Gastroesophageal sphincter (tissue), 4 donors: ENCODE measurements at regions not wholly inside any gene's neighbourhood (a gene's known extent, or its start where the extent isn't known, plus 50 kb on each side); places are given as distances from the start of the nearest gene placed in this dataset.

ENCODE experiments used
- ATAC-seq: fragments of 150-250 bp; one replicate; pipeline ENCODE4 v1.9.1; 2016; ENCODE audit warnings: mild to moderate bottlenecking, moderate library complexity
- H3K27ac ChIP-seq, 4 donors: fragments of 200-600 bp; sonication (generic) in 3 of 4; 1 replicate in 3 of 4; 2 replicates in 1 of 4; pipeline ENCODE4 v1.5.1; 2016 to 2019
- H3K27me3 ChIP-seq: fragments of 200-600 bp; sonication (generic); one replicate; pipeline ENCODE4 v1.5.1; 2019
- H3K36me3 ChIP-seq, 2 donors: fragments of 200-600 bp; sonication (generic); one replicate each; pipeline ENCODE4 v1.5.1; 2019; ENCODE audit warnings: control low read depth in 1 of 2
- H3K4me1 ChIP-seq, 3 donors: fragments of 200-600 bp; sonication (generic); 1 replicate in 2 of 3; 2 replicates in 1 of 3; pipeline ENCODE4 v1.5.1; 2016 to 2019; ENCODE audit warnings: control low read depth in 2 of 3
- H3K4me3 ChIP-seq, 2 donors: fragments of 200-600 bp; sonication (generic); one replicate each; pipeline ENCODE4 v1.5.1; 2019; ENCODE audit warnings: mild to moderate bottlenecking in 1 of 2, moderate library complexity in 1 of 2
- H3K9me3 ChIP-seq, 3 donors: fragments of 200-600 bp; sonication (generic); one replicate each; pipeline ENCODE4 v1.5.1; 2017 to 2019; ENCODE audit warnings: control low read depth in 2 of 3
- CTCF ChIP-seq, 4 experiments: fragments of 200-600 bp in 2 of 4; fragments of 450-650 bp in 2 of 4; sonication (generic) in 1 of 4; IDR thresholded peaks; one replicate each; pipeline ENCODE4 v1.5.1; 2017 to 2019; ENCODE audit warnings: antibody characterized with exemption in 4 of 4, mild to moderate bottlenecking in 2 of 4, moderate library complexity in 2 of 4
- EP300 ChIP-seq: sonication (generic); formaldehyde crosslinking; IDR thresholded peaks from one replicate; pipeline ENCODE4 v1.6.1; 2017; ENCODE audit warnings: antibody characterized with exemption, mild to moderate bottlenecking
- POLR2A ChIP-seq, 2 donors: fragments of 450-650 bp; IDR thresholded peaks; one replicate each; pipeline ENCODE4 v1.6.1; 2017; ENCODE audit warnings: antibody characterized with exemption in 2 of 2, mild to moderate bottlenecking in 2 of 2, moderate library complexity in 1 of 2
- POLR2AphosphoS5 ChIP-seq: sonication (generic); formaldehyde crosslinking; IDR thresholded peaks from one replicate; pipeline ENCODE4 v1.6.1; 2017; ENCODE audit warnings: antibody characterized with exemption
- WGBS, 2 donors: methylation state at CpG; one replicate each; pipeline ENCODE4 v1.1.5; 2018; ENCODE audit warnings: low coverage in 1 of 2; 5-methylcytosine and 5-hydroxymethylcytosine counted together

GRCh38 chr5:165086465-165086864 is 1581.0 kb downstream of the MAT2B start:
- Histone ChIP-seq H3K4me1 (no peaks in the 10 kb centered on the region), H3K27me3 (no peaks in the 10 kb centered on the region), H3K4me3 (no peak overlapping the region), H3K9me3 (no peaks in the 10 kb centered on the region), H3K27ac (no peak overlapping the region), H3K36me3 (no peaks in the 10 kb centered on the region)
- no peak for ATAC-seq
- TF ChIP-seq CTCF (IDR thresholded peaks at IDR 0.05), result no peak
- no peak for TF ChIP-seq POLR2A (IDR thresholded peaks at IDR 0.05)
- TF ChIP-seq EP300, result no peak
- no peak for TF ChIP-seq POLR2AphosphoS5
- WGBS, 2 donors, result 57 to 67% methylated on average over 2 of the region's 2 CpGs

- ATAC-seq, result no peak
- no peaks in the 10 kb centered on the region for H3K4me1 ChIP-seq
- 93 to 100% methylated on average over 1 of the region's 1 CpG for WGBS, 2 donors
- no peak overlapping the region for H3K4me3 ChIP-seq
- TF ChIP-seq POLR2A (IDR thresholded peaks at IDR 0.05) (no peak), CTCF (IDR thresholded peaks at IDR 0.05) (no peak), EP300 (no peak), POLR2AphosphoS5 (no peak)
- H3K36me3 ChIP-seq, result no peaks in the 10 kb centered on the region
- H3K9me3 ChIP-seq, result no peaks in the 10 kb centered on the region
- no peak overlapping the region for H3K27ac ChIP-seq
- no peaks in the 10 kb centered on the region for H3K27me3 ChIP-seq
These were observed 1589.4 kb downstream of the MAT2B start for GRCh38 chr5:165094782-165095181.

GRCh38 chr5:165101709-165102108 is 1596.3 kb downstream of the MAT2B start:
- TF ChIP-seq POLR2AphosphoS5 (no peak), POLR2A (IDR thresholded peaks at IDR 0.05) (no peak), EP300 (no peak), CTCF (IDR thresholded peaks at IDR 0.05) (no peak)
- Histone ChIP-seq H3K36me3 (no peaks in the 10 kb centered on the region), H3K27ac (no peak overlapping the region), H3K27me3 (no peaks in the 10 kb centered on the region), H3K9me3 (no peaks in the 10 kb centered on the region), H3K4me1 (no peaks in the 10 kb centered on the region), H3K4me3 (no peak overlapping the region)
- 81 to 100% methylated on average over 2 to 3 of the region's 3 CpGs for WGBS, 2 donors
- no peak for ATAC-seq

- no peak overlapping the region for H3K4me3 ChIP-seq
- no peaks in the 10 kb centered on the region for H3K9me3 ChIP-seq
- H3K27ac ChIP-seq, result no peak overlapping the region
- WGBS, 2 donors, result 27 to 28% methylated on average over 4 of the region's 4 CpGs
- no peaks in the 10 kb centered on the region for H3K27me3 ChIP-seq
- H3K36me3 ChIP-seq, result no peaks in the 10 kb centered on the region
- ATAC-seq, result no peak
- H3K4me1 ChIP-seq, result no peaks in the 10 kb centered on the region
- TF ChIP-seq POLR2A (IDR thresholded peaks at IDR 0.05) (no peak), POLR2AphosphoS5 (no peak), EP300 (no peak), CTCF (IDR thresholded peaks at IDR 0.05) (no peak)
These were observed 1599.2 kb downstream of the MAT2B start for GRCh38 chr5:165104611-165105010.

- no peaks in the 10 kb centered on the region for H3K4me1 ChIP-seq
- no peak overlapping the region for H3K27ac ChIP-seq
- no peak overlapping the region for H3K4me3 ChIP-seq
- no peak for ATAC-seq
- WGBS, 2 donors, result 20 to 83% methylated on average over 1 to 2 of the region's 3 CpGs
- no peaks in the 10 kb centered on the region for H3K36me3 ChIP-seq
- H3K27me3 ChIP-seq, result no peaks in the 10 kb centered on the region
- H3K9me3 ChIP-seq, result no peaks in the 10 kb centered on the region
- TF ChIP-seq CTCF (IDR thresholded peaks at IDR 0.05) (no peak), POLR2AphosphoS5 (no peak), EP300 (no peak), POLR2A (IDR thresholded peaks at IDR 0.05) (no peak)
These were observed 1603.4 kb downstream of the MAT2B start for GRCh38 chr5:165108809-165109208.
